Stimulated activated CD4-positive, alpha-beta T cell treated with anti-CD3 and anti-CD28 coated beads, Interleukin-15, amount 100 ng/mL, for 1 hour (primary cell): ENCODE measurements at regions not wholly inside any gene's neighbourhood (a gene's known extent, or its start where the extent isn't known, plus 50 kb on each side); places are given as distances from the start of the nearest gene placed in this dataset.

ENCODE experiments used
- DNase-seq, 2 donors: peaks; one replicate each; pipeline ENCODE4 v3.0.0-alpha.2; 2020; ENCODE audit warnings: low read depth in 1 of 2, low spot score in 1 of 2

DNA sequence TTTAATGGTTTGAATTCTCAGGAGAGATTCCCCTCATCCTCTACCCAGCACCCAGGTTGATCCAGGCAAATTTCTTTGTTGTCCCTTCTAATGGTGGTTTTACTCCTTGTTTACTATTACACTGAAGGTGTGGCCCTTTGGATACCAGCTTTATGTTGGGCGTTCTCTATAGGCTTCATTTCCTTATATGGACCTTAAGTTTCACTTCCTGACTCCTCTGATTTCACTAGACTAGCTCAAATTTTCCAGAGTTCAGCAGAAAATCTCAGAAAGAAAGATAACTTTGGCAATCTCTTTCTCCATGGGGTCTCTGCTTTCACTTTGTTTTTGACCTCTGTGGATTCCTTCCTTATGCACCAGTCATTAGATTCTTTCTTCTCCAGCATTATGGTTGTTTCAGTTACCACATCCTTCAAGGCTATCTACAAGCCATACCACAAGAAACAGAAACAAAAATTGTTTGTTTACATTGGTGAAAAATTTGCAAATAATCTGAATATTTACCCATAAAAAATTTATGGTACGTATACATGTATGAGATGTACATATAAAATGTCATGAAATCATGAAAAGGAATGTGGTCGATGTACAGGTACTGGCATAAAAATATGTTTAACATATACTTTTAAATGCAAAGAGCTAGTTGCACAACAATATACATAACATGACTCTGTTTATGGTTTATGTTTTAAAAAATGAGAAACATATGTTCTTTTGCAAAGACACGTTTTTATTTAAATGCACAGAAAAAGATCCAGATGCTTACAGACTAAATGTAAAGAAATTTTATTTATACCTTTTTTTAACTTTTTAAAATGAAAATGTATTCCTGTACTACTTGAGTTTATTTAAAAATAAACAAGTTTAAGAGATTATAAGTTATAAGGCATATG lies 212.6 kb downstream of the LACC1 start:
- DNase-seq = no peak

DNA sequence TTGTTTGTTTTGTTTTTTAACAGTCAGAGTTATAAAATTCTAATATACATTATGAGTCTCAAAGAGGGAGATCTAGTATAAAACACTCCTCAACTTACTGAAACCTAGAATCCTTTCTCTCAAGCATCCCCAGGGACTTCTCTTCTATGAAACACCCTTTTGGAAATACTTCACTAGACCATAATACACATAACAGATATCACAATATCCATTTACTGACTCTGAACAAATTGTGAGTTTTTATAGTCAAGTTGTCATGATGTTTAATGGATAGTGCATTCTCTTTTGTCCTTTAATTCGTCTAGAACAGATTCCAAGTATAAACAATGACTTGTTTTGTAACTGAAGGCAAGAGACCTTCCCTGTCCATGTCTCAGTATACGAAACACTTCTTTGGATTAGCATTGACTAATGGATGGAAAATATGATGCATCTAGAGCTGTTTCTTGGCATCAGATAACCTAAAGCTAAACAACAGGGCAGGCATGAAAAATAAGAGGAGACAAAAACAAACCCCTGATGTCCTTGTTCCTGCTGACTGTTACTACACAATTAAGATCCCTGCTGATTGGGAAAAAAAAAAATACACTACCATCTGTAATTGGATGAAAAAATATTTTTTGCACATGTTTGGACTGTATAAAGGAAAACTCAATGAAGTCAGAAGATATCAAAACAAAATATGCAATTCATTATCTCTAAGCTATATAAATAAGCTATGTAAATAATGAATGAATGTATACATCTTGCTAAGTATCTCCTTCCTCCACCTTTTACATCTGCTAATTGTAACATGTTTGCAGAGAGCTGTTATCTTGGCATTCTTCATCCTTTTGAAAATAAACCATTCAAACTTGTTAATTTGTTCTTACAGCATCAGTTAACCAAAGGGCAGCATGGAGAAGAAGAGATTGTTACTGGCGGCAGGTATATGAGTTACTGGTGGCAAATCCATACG lies 214.2 kb downstream of the LACC1 start:
- DNase-seq = no peak

DNA sequence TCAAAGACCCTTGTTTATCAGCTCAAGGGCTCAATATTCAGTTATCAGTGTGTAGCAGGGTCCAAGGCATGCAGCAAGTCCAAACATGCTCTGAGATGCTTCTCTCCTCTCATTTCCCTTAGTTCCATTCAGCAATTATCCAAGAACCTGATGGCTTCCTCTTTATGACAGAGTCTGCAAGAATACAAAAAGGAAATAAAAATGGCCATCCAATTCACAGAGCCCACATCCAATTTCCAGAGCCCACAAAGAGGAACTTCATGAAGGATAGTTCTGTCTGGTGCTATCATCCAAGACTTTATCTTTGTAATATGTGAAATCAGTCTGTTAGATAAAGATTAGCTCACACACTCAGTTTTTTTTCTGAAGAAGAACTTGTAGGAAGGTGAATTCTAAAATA lies 217.2 kb downstream of the LACC1 start:
- DNase-seq = no peak

DNA sequence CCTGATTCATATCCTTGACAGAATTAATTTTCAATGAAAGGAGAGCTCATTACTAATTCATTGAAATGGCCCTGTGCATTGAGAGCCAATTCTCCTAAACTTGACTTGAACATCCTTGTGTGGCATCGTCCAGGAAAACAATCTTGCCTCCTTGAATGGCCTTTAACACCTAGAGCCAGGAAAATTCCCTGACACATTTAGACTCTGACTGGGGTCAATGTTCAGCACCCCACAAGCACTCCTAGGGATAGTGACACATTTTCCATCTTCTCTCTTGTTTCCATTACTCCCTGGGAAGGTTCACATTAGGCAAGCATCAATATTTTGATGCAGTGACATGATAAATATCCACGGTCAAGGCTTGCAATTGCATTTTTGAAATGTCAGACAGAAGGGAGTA lies 218.9 kb downstream of the LACC1 start:
- DNase-seq = no peak

- DNase-seq = no peak
Observed at GRCh38 chr13:44101347-44102083, 221.8 kb downstream of the LACC1 start.

DNA sequence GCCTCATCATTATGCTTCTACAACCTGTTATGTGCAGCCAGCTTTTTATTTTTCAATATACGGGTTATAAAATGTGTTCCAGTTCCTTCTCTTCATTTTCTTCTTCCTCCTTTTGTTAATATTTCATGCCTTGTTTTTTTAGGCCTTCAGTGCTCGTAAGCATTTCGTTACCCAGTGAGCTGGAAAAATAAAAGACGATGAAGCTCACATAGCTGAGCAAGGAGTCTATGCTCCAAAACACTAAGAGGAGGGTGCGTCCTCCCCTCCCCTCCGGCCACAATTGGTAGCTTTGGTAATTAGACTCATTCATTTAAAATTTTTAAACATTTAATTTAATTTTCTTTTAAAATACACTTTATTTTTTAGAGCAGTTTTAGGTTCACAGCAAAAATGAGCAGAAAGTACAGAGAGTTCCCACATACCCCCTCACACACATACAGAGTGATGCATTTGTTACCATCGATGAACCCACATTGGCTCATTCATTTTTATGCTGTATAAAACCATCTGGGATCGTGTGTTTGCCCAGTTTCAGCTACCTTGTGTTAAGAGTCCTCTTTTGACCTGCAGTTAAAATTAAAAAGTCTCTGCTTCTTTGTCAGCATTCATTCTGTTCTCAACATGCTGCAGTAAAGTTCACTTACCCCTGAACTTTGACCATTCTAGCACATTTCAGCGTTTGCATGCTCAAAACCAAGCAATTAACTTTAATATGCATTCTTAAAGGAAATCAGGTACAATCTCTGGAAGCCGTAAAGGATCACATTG lies 223.9 kb downstream of the LACC1 start:
- no peak for DNase-seq

- DNase-seq = no peak
Observed at GRCh38 chr13:44104197-44104490, 224.4 kb downstream of the LACC1 start.

DNA sequence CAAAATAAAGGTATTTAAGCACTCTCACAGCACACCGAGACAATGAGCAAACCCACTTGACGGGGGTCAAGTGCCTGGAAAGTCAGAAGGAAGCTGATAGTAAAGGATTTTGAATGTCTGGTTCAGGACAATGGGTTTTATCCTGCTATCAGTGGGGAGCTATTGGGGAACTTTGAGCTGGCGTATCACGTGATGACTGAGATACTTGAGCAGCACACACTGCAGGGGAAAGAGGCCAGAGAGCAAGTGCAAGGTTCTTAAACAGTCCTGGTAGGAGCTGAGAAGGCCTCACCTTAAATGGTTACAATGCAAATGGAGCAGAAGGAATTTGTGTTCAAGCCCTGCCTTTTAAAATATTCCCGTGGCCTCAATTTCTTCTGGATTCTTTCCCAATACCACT lies 225.3 kb downstream of the LACC1 start:
- DNase-seq = no peak

DNA sequence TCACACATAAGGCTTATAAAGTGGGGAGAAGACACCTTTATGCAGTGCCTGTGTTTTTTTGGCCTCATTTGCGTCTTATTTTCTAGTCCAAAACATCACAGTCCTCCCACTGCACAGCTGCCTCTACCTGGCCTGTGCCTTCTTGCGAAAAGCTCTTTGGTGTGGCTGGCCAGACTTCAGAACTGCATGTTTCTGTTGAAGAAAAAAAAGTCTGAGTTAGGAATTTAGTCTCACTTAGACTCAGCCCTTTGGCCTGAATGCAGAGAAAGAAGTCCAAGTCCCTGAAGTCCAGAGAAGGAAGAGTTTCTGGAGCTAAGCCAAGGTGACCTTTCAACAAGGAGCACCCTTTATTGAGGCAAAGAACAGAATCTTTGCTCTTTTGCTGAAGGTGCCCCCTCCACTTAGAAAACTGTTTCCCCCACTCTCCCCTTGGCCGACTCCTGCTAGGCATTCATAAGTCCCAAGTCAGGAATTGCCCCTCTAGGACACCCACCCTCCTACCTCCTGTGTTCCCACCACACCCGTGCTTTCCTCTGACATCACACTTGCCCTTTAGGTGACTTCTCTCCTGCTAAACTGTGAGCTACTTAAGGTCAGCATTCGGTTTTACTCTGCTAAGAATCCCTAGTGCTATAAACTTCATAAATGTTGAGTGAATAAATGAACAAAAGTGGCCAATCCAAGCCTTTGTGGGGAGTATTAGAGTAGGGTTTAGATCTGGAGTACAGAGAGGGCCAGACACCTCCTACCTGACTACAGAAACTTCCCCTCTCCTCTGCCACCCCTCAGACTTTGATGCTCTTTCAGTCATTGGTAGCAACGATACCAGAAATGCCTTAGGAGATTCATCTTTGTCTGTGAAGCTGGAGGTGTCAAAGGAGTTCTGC lies 226.8 kb downstream of the LACC1 start:
- no peak for DNase-seq

DNA sequence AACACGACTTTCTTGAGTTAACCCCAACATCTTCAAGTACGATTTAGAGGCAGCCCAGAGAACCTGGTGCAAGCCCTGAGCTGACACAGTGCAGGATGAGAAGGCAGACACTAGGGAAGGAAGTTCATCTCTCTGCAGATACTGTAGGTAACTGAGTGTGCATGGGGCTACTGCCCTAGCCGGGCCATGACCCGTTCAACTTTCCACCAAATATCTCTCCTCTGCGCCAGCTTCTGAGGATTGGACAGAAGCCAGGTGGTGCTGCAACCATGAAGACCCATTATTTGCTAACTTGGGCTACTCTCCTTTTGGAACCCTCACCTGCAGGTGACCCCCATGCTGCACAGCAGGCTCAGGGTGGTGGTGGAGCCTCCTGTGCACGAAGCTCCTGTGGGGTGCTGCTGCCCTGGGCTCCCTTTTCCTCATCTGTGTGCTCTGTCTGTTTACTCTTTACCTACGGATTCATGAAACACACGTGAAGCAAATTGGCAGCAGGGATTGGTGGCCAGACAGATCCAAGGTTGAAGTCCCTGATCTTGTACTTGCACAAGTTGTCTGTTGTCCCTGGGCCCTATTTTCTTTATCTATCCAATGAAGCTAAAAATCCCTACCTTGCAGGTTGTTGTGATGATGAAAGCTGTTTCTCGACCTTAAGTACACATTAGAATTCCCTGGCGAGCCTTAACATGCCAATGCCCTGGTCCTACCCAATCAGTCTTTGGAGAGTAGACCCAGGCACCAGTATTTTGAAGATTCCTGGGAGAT lies 227.8 kb downstream of the LACC1 start:
- no peak for DNase-seq

- no peak for DNase-seq
Observed at GRCh38 chr13:44108331-44108858, 228.7 kb downstream of the LACC1 start.

DNA sequence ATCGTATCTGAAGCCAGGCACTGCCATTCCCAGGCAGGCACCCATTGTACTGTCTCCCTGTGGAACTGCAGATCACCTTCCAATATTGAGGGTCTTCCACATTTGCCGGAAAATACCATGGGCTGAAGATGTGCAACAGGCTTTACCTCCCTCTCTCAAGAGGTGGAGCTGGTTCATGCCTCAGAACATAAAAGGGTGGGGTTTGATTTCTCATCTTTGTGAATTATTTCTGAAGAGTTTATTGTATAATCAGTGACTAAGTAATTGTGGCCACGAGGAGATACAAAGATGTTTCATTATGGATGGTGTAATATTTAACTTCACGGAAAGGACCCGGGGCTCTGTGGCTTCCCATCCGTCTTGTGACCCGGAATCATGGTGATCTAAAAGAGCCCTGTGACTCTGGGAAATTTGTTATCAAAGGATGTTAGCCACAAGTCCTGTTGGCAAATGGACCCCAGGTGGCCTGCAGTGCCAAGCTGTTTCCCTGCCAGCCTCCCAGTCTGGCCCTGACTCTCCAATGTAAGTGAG lies 230.5 kb downstream of the LACC1 start:
- DNase-seq = no peak

- DNase-seq = no peak
Observed at GRCh38 chr13:44111701-44112100, 232.0 kb downstream of the LACC1 start.

- DNase-seq = no peak
Observed at GRCh38 chr13:44112700-44113329, 233.1 kb downstream of the LACC1 start.

GRCh38 chr13:44116562-44117332 lies 237.0 kb downstream of the LACC1 start:
- DNase-seq = no peak

DNA sequence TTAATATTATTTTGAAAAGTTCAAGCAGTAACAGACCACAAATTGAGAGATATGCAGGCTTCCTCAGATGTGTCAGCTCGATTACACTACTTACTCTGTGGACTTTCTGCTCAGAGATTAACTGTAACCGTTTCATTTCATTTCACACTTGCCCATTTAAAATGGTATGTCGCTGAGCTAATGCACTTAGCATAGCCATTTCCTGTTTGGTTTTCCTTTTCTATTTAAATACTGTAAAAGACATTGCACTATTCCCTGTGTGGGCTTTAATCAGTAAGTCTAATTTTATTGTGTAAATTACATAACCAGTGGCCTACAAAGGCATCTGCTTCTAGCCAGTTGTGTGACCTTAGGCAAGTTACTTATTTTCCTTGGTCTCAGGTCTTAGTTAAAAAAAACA lies 237.6 kb downstream of the LACC1 start:
- no peak for DNase-seq

DNA sequence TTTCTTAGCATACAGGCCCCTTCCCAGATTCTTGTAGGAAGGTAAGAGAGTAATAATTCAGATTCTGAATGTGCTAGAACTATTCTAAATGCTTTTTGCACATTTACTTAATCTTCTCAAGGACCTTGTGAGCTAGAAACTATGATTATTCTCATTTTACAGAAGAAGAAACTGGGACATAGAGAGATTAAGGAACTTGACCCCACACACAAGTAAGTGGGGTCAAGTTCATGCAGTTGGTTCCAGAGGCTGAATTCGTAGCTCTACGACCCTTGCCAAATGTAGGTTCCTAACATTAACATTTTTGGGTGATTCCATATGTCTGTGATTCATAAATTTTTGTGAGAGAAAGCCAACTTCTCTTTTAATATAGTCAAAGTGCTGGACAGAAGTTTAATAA lies 238.1 kb downstream of the LACC1 start:
- DNase-seq = no peak
